ENCODE measurements at regions not wholly inside any gene's neighbourhood (a gene's known extent, or its start where the extent isn't known, plus 50 kb on each side); places are given as distances from the start of the nearest gene placed in this dataset.
"Not testable (repeated sequence)": the region's sequence is repeated elsewhere in the genome, so short reads cannot be mapped to it uniquely, and the experiment has no call there.

DNA sequence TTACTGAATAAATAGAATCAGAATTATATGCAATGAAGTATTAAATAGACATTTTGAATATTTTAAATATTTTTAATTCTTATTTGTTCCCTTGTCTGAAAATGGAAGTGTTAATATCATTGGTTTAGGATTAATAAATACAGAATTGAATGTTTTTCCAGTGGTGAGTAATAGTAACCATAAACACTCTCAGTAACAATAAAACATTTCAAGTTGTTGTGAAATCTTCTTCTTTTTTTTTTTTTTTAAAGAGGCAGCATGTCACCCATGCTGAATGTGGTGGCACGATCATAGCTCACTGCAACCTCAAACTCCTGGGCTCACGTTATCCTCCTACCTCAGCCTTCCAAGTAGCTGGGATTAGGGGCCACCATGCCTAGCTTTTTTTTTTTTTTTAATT, 86.2 kb upstream of the ZBTB18 start:
- H3K9me3 Mint-ChIP-seq: no peaks in the 10 kb centered on the region
- TF ChIP-seq, protein P1, sequence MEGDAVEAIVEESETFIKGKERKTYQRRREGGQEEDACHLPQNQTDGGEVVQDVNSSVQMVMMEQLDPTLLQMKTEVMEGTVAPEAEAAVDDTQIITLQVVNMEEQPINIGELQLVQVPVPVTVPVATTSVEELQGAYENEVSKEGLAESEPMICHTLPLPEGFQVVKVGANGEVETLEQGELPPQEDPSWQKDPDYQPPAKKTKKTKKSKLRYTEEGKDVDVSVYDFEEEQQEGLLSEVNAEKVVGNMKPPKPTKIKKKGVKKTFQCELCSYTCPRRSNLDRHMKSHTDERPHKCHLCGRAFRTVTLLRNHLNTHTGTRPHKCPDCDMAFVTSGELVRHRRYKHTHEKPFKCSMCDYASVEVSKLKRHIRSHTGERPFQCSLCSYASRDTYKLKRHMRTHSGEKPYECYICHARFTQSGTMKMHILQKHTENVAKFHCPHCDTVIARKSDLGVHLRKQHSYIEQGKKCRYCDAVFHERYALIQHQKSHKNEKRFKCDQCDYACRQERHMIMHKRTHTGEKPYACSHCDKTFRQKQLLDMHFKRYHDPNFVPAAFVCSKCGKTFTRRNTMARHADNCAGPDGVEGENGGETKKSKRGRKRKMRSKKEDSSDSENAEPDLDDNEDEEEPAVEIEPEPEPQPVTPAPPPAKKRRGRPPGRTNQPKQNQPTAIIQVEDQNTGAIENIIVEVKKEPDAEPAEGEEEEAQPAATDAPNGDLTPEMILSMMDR (IDR thresholded peaks at IDR 0.05; ENCODE audit: unreplicated experiment in 3 of 3): no peak
- H3K27ac Mint-ChIP-seq: no peak overlapping the region
- no peaks in the 10 kb centered on the region for H3K36me3 Mint-ChIP-seq (ENCODE audit: low read depth)
- peaks cover 18% of the 10 kb centered on the region for H3K4me1 Mint-ChIP-seq
- no peaks in the 10 kb centered on the region for H3K27me3 Mint-ChIP-seq (ENCODE audit: low read depth)
- H3K4me3 Mint-ChIP-seq: no peak overlapping the region

DNA sequence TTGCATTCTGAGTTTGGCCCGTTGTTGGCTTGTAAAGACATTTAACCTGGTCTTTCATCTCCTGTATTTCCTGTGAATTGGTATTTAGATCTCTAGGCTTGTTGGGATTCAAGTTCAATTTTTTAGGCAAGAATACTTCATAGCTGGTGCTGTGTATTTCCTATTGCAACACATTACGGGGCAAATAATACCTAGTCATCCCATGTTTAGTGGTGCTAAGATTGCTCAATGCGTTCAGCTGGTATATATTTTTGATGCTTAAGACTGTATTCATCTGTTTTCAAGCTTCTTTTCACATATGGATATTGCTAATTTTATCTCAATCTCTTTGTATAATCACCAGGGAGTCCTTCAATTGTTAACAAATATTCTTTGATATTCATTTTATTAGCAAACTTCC, 87.5 kb upstream of the ZBTB18 start:
- no peak overlapping the region for H3K27ac Mint-ChIP-seq
- H3K27me3 Mint-ChIP-seq (ENCODE audit: low read depth): no peaks in the 10 kb centered on the region
- no peaks in the 10 kb centered on the region for H3K9me3 Mint-ChIP-seq
- H3K36me3 Mint-ChIP-seq (ENCODE audit: low read depth): no peaks in the 10 kb centered on the region
- TF ChIP-seq, protein P1 (IDR thresholded peaks at IDR 0.05; ENCODE audit: unreplicated experiment in 3 of 3): no peak
- peaks cover 11% of the 10 kb centered on the region for H3K4me1 Mint-ChIP-seq
- H3K4me3 Mint-ChIP-seq: no peak overlapping the region

DNA sequence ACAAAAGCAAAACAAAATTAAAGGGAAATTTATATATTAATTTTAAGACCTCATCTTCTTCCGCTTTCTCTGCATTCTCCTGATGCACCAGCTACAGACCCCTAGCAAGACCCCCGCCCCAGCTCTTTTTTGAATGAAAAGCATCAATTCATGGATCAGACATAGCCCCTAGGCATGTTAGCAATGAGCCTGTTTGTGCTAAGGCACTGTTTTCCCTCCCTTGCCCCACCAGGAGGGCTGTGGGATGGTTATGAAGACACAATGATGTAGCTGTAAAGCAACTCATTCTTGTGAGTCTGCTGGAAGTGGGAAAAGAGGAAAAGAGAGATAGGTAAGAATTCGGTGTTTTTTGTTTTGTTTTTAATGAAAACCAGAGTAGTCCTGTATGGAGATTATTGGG, 88.5 kb upstream of the ZBTB18 start:
- no peak overlapping the region for H3K4me3 Mint-ChIP-seq
- H3K9me3 Mint-ChIP-seq: no peaks in the 10 kb centered on the region
- no peaks in the 10 kb centered on the region for H3K36me3 Mint-ChIP-seq (ENCODE audit: low read depth)
- no peaks in the 10 kb centered on the region for H3K27me3 Mint-ChIP-seq (ENCODE audit: low read depth)
- TF ChIP-seq, protein P1 (IDR thresholded peaks at IDR 0.05; ENCODE audit: unreplicated experiment in 3 of 3): no peak
- H3K4me1 Mint-ChIP-seq: peaks cover under 1% of the 10 kb centered on the region
- no peak overlapping the region for H3K27ac Mint-ChIP-seq

DNA sequence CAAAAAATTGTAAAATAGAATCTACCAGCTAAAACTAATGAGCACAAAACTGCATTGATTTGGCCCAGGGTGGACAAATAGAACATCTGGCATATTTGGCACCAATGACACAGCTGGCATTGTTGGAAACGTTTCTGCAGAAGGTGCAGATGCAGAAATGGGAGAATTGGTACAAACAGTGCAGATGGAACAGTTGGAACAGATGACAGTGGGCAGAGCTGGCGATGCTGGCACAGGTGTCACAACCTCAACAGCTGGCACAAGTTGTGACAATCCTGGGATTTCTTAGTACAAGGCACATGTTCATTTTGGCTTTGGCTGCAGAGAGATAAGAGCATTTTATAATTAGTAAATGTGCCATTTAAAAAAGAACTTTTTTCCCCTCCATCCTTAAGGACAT, 91.1 kb upstream of the ZBTB18 start:
- Mint-ChIP-seq H3K4me1 (no peaks in the 10 kb centered on the region), H3K4me3 (no peak overlapping the region), H3K9me3 (no peaks in the 10 kb centered on the region), H3K36me3 (ENCODE audit: low read depth) (no peaks in the 10 kb centered on the region), H3K27ac (no peak overlapping the region), H3K27me3 (ENCODE audit: low read depth) (peaks cover under 1% of the 10 kb centered on the region)
- TF ChIP-seq, protein P1 (IDR thresholded peaks at IDR 0.05; ENCODE audit: unreplicated experiment in 3 of 3): no peak

DNA sequence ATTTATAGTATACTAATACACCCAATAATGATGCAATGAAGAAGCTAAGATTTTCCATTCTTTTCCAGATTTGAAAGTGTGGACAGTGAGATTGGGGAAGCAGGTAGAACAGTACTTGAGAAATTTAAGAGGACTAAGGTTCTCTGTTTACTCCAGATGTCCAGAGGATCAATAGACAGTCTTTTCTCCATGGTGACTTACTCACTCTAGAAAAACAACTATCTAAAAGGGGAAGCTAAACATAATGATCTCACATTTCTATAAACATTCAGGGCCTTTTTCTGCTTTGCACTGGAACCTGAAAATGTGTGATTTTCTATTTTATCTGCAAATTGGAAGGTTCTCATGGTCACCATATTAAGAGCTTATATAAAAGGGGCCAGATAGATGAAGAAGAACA, 93.9 kb upstream of the ZBTB18 start:
- no peaks in the 10 kb centered on the region for H3K4me1 Mint-ChIP-seq
- no peaks in the 10 kb centered on the region for H3K9me3 Mint-ChIP-seq
- H3K36me3 Mint-ChIP-seq (ENCODE audit: low read depth): no peaks in the 10 kb centered on the region
- TF ChIP-seq, protein P1 (IDR thresholded peaks at IDR 0.05; ENCODE audit: unreplicated experiment in 3 of 3): no peak
- H3K27me3 Mint-ChIP-seq (ENCODE audit: low read depth): peaks cover 8% of the 10 kb centered on the region
- no peak overlapping the region for H3K4me3 Mint-ChIP-seq
- no peak overlapping the region for H3K27ac Mint-ChIP-seq

DNA sequence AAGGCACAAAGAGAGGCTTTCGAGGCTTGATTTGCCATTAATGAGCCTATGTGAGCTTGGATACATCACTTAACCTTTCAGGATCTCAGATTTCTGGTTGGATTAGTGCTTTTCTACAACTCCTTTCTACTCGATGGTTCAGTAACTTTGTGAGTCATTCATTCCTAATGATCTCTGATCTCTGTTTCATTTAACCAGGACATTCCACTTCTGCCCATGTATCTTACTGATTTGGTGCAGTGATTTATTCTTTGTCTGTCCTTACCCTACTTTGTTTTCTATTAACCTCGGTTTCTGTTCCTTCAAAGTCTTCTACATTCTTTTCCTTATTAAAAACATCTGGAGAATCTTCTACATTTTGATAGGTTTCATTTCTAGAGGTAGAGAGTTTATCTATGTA, 94.6 kb upstream of the ZBTB18 start:
- Mint-ChIP-seq H3K36me3 (ENCODE audit: low read depth) (no peaks in the 10 kb centered on the region), H3K4me1 (no peaks in the 10 kb centered on the region), H3K27me3 (ENCODE audit: low read depth) (peaks cover 8% of the 10 kb centered on the region), H3K4me3 (no peak overlapping the region), H3K9me3 (no peaks in the 10 kb centered on the region), H3K27ac (no peak overlapping the region)
- TF ChIP-seq, protein P1 (IDR thresholded peaks at IDR 0.05; ENCODE audit: unreplicated experiment in 3 of 3): no peak

DNA sequence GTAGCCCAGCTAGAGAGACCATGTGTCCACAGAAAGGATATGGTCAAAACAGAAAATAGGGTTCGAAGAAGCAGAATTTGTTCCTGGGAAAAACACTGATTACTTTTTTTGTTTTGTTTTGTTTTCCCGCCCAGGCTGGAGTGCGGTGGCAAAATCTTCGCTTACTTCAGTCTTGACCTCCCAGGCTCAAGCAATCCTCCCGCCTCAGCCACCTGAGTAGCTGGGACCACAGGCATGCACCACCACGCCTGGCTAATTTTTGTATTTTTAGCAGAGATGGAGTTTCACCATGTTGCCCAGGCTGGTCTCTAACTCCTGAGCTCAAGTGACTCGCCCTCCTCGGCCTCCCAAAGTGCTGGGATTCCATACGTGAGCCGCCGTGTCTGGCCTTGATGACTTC, 99.9 kb upstream of the ZBTB18 start:
- H3K4me3 Mint-ChIP-seq: not testable (repeated sequence)

More for the DNA sequence above, 99.9 kb upstream of the ZBTB18 start:
- not testable (repeated sequence) for H3K36me3 Mint-ChIP-seq (ENCODE audit: low read depth); H3K27ac Mint-ChIP-seq; H3K9me3 Mint-ChIP-seq; H3K4me1 Mint-ChIP-seq
- H3K27me3 Mint-ChIP-seq (ENCODE audit: low read depth): peaks cover 12% of the 10 kb centered on the region
